ENCODE measurements at regions not wholly inside any gene's neighbourhood (a gene's known extent, or its start where the extent isn't known, plus 50 kb on each side); places are given as distances from the start of the nearest gene placed in this dataset.

GRCh38 chr21:22898051-22898665, 1899.9 kb downstream of the NCAM2 start:
- H3K4me1 ChIP-seq = no peaks in the 10 kb centered on the region
- DNase-seq = no peak
- intact Hi-C loops (cut with micrococcal nuclease; ENCODE audit: unreplicated experiment) = no loop called here
- Mint-ChIP-seq H3K9me3 (ENCODE audit: unreplicated experiment) (no peaks in the 10 kb centered on the region), H3K27me3 (ENCODE audit: insufficient read depth, unreplicated experiment) (no peaks in the 10 kb centered on the region), H3K36me3 (ENCODE audit: insufficient read depth, unreplicated experiment) (no peaks in the 10 kb centered on the region), H3K4me1 (ENCODE audit: low read depth, unreplicated experiment) (no peaks in the 10 kb centered on the region), H3K4me3 (ENCODE audit: unreplicated experiment) (no peak overlapping the region), H3K27ac (ENCODE audit: unreplicated experiment) (no peak overlapping the region)
- no TSS peak for BruUV-seq (replicated peaks)
- ChIA-PET CTCF (no interaction called here), POLR2A (no interaction called here)
- H3K36me3 ChIP-seq (ENCODE audit: control insufficient read depth, insufficient read depth, low read length) = no peaks in the 10 kb centered on the region
- no peaks in the 10 kb centered on the region for H3K9me3 ChIP-seq
- no peak overlapping the region for H3K4me3 ChIP-seq (ENCODE audit: low read depth, low read length)
- H3K27me3 ChIP-seq (replicated peaks; ENCODE audit: control insufficient read depth, insufficient read depth, low read length) = no peaks in the 10 kb centered on the region
- TF ChIP-seq CTCF (IDR thresholded peaks at IDR 0.05; ENCODE audit: insufficient read depth in 1 of 2, low read depth in 1 of 2, low read length in 1 of 2, severe bottlenecking in 1 of 2, unreplicated experiment in 1 of 2) = no peak

GRCh38 chr21:22900490-22900889, 1902.3 kb downstream of the NCAM2 start:
- Mint-ChIP-seq H3K9me3 (ENCODE audit: unreplicated experiment) (no peaks in the 10 kb centered on the region), H3K27ac (ENCODE audit: unreplicated experiment) (no peak overlapping the region), H3K36me3 (ENCODE audit: insufficient read depth, unreplicated experiment) (no peaks in the 10 kb centered on the region), H3K4me1 (ENCODE audit: low read depth, unreplicated experiment) (no peaks in the 10 kb centered on the region), H3K4me3 (ENCODE audit: unreplicated experiment) (no peak overlapping the region), H3K27me3 (ENCODE audit: insufficient read depth, unreplicated experiment) (no peaks in the 10 kb centered on the region)
- ChIA-PET POLR2A (no interaction called here), CTCF (no interaction called here)
- TF ChIP-seq CTCF (IDR thresholded peaks at IDR 0.05; ENCODE audit: insufficient read depth in 1 of 2, low read depth in 1 of 2, low read length in 1 of 2, severe bottlenecking in 1 of 2, unreplicated experiment in 1 of 2) = no peak
- intact Hi-C loops (cut with micrococcal nuclease; ENCODE audit: unreplicated experiment) = no loop called here
- H3K4me3 ChIP-seq (ENCODE audit: low read depth, low read length) = no peak overlapping the region
- no TSS peak for BruUV-seq (replicated peaks)
- DNase-seq = no peak
- no peaks in the 10 kb centered on the region for H3K27me3 ChIP-seq (replicated peaks; ENCODE audit: control insufficient read depth, insufficient read depth, low read length)
- H3K9me3 ChIP-seq = no peaks in the 10 kb centered on the region
- H3K36me3 ChIP-seq (ENCODE audit: control insufficient read depth, insufficient read depth, low read length) = no peaks in the 10 kb centered on the region
- H3K4me1 ChIP-seq = no peaks in the 10 kb centered on the region

GRCh38 chr21:22903851-22904250, 1905.6 kb downstream of the NCAM2 start:
- Mint-ChIP-seq H3K9me3 (ENCODE audit: unreplicated experiment) (no peaks in the 10 kb centered on the region), H3K4me3 (ENCODE audit: unreplicated experiment) (no peak overlapping the region), H3K36me3 (ENCODE audit: insufficient read depth, unreplicated experiment) (no peaks in the 10 kb centered on the region), H3K27me3 (ENCODE audit: insufficient read depth, unreplicated experiment) (no peaks in the 10 kb centered on the region), H3K4me1 (ENCODE audit: low read depth, unreplicated experiment) (no peaks in the 10 kb centered on the region), H3K27ac (ENCODE audit: unreplicated experiment) (no peak overlapping the region)
- ChIA-PET CTCF (no interaction called here), POLR2A (no interaction called here)
- Histone ChIP-seq H3K36me3 (ENCODE audit: control insufficient read depth, insufficient read depth, low read length) (no peaks in the 10 kb centered on the region), H3K9me3 (no peaks in the 10 kb centered on the region), H3K27me3 (replicated peaks; ENCODE audit: control insufficient read depth, insufficient read depth, low read length) (no peaks in the 10 kb centered on the region), H3K4me3 (ENCODE audit: low read depth, low read length) (no peak overlapping the region), H3K4me1 (no peaks in the 10 kb centered on the region)
- intact Hi-C loops (cut with micrococcal nuclease; ENCODE audit: unreplicated experiment) = no loop called here
- no TSS peak for BruUV-seq (replicated peaks)
- TF ChIP-seq CTCF (IDR thresholded peaks at IDR 0.05; ENCODE audit: insufficient read depth in 1 of 2, low read depth in 1 of 2, low read length in 1 of 2, severe bottlenecking in 1 of 2, unreplicated experiment in 1 of 2) = no peak
- DNase-seq = no peak

Measured in Caco-2 (cell line).